ENCODE measurements at regions not wholly inside any gene's neighbourhood (a gene's known extent, or its start where the extent isn't known, plus 50 kb on each side); places are given as distances from the start of the nearest gene placed in this dataset.

DNA sequence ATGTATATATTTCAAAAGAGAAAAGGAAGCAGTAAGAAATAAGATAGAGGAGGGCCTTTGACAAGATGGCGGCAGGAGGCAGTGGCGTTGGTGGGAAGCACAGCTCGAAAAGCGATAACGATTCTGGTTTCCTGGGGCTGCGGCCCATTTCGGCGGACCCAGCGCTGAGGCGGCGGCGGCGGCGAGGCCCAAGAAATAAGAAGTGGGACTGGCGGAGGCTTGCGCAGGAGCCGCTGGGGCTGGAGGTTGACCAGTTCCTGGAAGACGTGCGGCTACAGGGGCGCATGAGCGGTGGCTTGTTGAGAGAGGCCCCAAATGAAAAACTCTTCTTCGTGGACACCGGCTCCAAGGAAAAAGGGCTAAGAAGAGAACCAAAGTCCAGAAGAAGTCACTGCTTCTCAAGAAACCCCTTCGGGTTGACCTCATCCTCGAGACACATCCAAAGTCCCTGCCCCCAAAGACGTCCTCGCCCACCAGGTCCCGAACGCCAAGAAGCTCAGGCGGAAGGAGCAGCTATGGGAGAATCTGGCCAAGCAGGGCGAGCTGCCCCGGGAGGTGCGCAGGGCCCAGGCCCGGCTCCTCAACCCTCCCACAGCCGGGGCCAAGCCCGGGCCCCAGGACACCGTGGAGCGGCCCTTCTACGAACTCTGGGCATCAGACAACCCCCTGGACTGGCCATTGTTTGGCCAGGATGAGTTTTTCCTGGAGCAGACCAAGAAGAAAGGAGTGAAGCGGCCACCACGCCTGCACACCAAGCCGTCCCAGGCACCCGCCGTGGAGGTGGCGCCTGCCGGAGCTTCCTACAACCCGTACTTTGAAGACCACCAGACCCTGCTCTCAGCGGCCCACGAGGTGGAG lies 624.3 kb downstream of the MCTP2 start:
- TF ChIP-seq CTCF (conservative IDR thresholded peaks at IDR 0.05; ENCODE audit: low read depth, low read length) (no peak), EZH2 (IDR thresholded peaks at IDR 0.05; ENCODE audit: borderline replicate concordance, low read depth, low read length, poor library complexity, severe bottlenecking) (no peak)
